ENCODE measurements at regions not wholly inside any gene's neighbourhood (a gene's known extent, or its start where the extent isn't known, plus 50 kb on each side); places are given as distances from the start of the nearest gene placed in this dataset.

GRCh38 chr15:38883987-38884386, 319.4 kb upstream of the RASGRP1 start:
- Mint-ChIP-seq H3K9me3 (no peaks in the 10 kb centered on the region), H3K4me1 (ENCODE audit: low read depth in 2 of 2) (peaks cover 0 to 4% of the 10 kb centered on the region in 2 donors), H3K27me3 (peaks cover 7 to 13% of the 10 kb centered on the region in 2 donors), H3K27ac (no peak overlapping the region), H3K4me3 (no peak overlapping the region), H3K36me3 (ENCODE audit: insufficient read depth) (no peaks in the 10 kb centered on the region)
- DNase-seq (no peak), ATAC-seq (replicated peaks) (no peak)

- no peak overlapping the region for H3K4me3 Mint-ChIP-seq
- no peak for ATAC-seq (replicated peaks)
- no peaks in the 10 kb centered on the region for H3K9me3 Mint-ChIP-seq
- peaks cover 7% of the 10 kb centered on the region in 2 donors for H3K27me3 Mint-ChIP-seq
- no peak for DNase-seq
- H3K36me3 Mint-ChIP-seq (ENCODE audit: insufficient read depth), result no peaks in the 10 kb centered on the region
- H3K4me1 Mint-ChIP-seq (ENCODE audit: low read depth in 2 of 2), result peaks cover 0 to 4% of the 10 kb centered on the region in 2 donors
- no peak overlapping the region for H3K27ac Mint-ChIP-seq
Observed at GRCh38 chr15:38885001-38885400, 320.4 kb upstream of the RASGRP1 start.

GRCh38 chr15:38885471-38885952, 320.9 kb upstream of the RASGRP1 start:
- no peak for ATAC-seq (replicated peaks)

GRCh38 chr15:38886315-38887163, 321.9 kb upstream of the RASGRP1 start:
- no peaks in the 10 kb centered on the region for H3K36me3 Mint-ChIP-seq (ENCODE audit: insufficient read depth)
- H3K4me3 Mint-ChIP-seq, result no peak overlapping the region
- no peaks in the 10 kb centered on the region for H3K9me3 Mint-ChIP-seq
- H3K27me3 Mint-ChIP-seq, result peaks cover 7 to 20% of the 10 kb centered on the region in 2 donors
- peaks cover 0 to 4% of the 10 kb centered on the region in 2 donors for H3K4me1 Mint-ChIP-seq (ENCODE audit: low read depth in 2 of 2)
- no peak overlapping the region for H3K27ac Mint-ChIP-seq
- DNase-seq (no peak), ATAC-seq (replicated peaks) (no peak)

More at GRCh38 chr15:38885471-38885952, 320.9 kb upstream of the RASGRP1 start:
- Mint-ChIP-seq H3K9me3 (no peaks in the 10 kb centered on the region), H3K4me3 (no peak overlapping the region), H3K27ac (no peak overlapping the region), H3K27me3 (peaks cover 7 to 10% of the 10 kb centered on the region in 2 donors), H3K36me3 (ENCODE audit: insufficient read depth) (no peaks in the 10 kb centered on the region), H3K4me1 (ENCODE audit: low read depth in 2 of 2) (peaks cover 0 to 4% of the 10 kb centered on the region in 2 donors)
- DNase-seq, result no peak

- H3K27me3 Mint-ChIP-seq, result peaks cover 8 to 28% of the 10 kb centered on the region in 2 donors
- ATAC-seq (replicated peaks), result no peak
Observed at GRCh38 chr15:38888701-38889221, 324.1 kb upstream of the RASGRP1 start.

GRCh38 chr15:38890194-38890593, 325.6 kb upstream of the RASGRP1 start:
- H3K4me1 Mint-ChIP-seq (ENCODE audit: low read depth in 2 of 2), result no peaks in the 10 kb centered on the region
- H3K4me3 Mint-ChIP-seq, result no peak overlapping the region
- DNase-seq (no peak), ATAC-seq (replicated peaks) (no peak)
- H3K9me3 Mint-ChIP-seq, result no peaks in the 10 kb centered on the region
- H3K27ac Mint-ChIP-seq, result no peak overlapping the region
- peaks cover 8 to 28% of the 10 kb centered on the region in 2 donors for H3K27me3 Mint-ChIP-seq
- no peaks in the 10 kb centered on the region for H3K36me3 Mint-ChIP-seq (ENCODE audit: insufficient read depth)

More at GRCh38 chr15:38888701-38889221, 324.1 kb upstream of the RASGRP1 start:
- no peak overlapping the region for H3K4me3 Mint-ChIP-seq
- no peaks in the 10 kb centered on the region for H3K9me3 Mint-ChIP-seq
- no peak for DNase-seq
- peaks cover 0 to 4% of the 10 kb centered on the region in 2 donors for H3K4me1 Mint-ChIP-seq (ENCODE audit: low read depth in 2 of 2)
- no peak overlapping the region for H3K27ac Mint-ChIP-seq
- no peaks in the 10 kb centered on the region for H3K36me3 Mint-ChIP-seq (ENCODE audit: insufficient read depth)

- no peaks in the 10 kb centered on the region for H3K9me3 Mint-ChIP-seq
- H3K27me3 Mint-ChIP-seq, result peaks cover 8 to 21% of the 10 kb centered on the region in 2 donors
- no peak overlapping the region for H3K4me3 Mint-ChIP-seq
- H3K36me3 Mint-ChIP-seq (ENCODE audit: insufficient read depth), result no peaks in the 10 kb centered on the region
- no peak for ATAC-seq (replicated peaks)
- no peak for DNase-seq
- H3K4me1 Mint-ChIP-seq (ENCODE audit: low read depth in 2 of 2), result no peaks in the 10 kb centered on the region
- no peak overlapping the region for H3K27ac Mint-ChIP-seq
Observed at GRCh38 chr15:38893925-38894242, 329.3 kb upstream of the RASGRP1 start.

- Mint-ChIP-seq H3K27ac (no peak overlapping the region), H3K27me3 (peaks cover 8 to 21% of the 10 kb centered on the region in 2 donors), H3K9me3 (no peaks in the 10 kb centered on the region), H3K4me3 (no peak overlapping the region), H3K4me1 (ENCODE audit: low read depth in 2 of 2) (no peaks in the 10 kb centered on the region), H3K36me3 (ENCODE audit: insufficient read depth) (no peaks in the 10 kb centered on the region)
- ATAC-seq (replicated peaks) (no peak), DNase-seq (no peak)
Observed at GRCh38 chr15:38894243-38894948, 329.8 kb upstream of the RASGRP1 start.

- H3K36me3 Mint-ChIP-seq (ENCODE audit: insufficient read depth), result no peaks in the 10 kb centered on the region
- no peak for ATAC-seq (replicated peaks)
Observed at GRCh38 chr15:38895326-38896255, 331.0 kb upstream of the RASGRP1 start.

GRCh38 chr15:38896647-38897046, 332.0 kb upstream of the RASGRP1 start:
- Mint-ChIP-seq H3K36me3 (ENCODE audit: insufficient read depth) (no peaks in the 10 kb centered on the region), H3K4me1 (ENCODE audit: low read depth in 2 of 2) (no peaks in the 10 kb centered on the region), H3K27me3 (peaks cover 9 to 15% of the 10 kb centered on the region in 2 donors), H3K27ac (no peak overlapping the region), H3K4me3 (no peak overlapping the region), H3K9me3 (no peaks in the 10 kb centered on the region)
- ATAC-seq (replicated peaks) (no peak), DNase-seq (no peak)

More at GRCh38 chr15:38895326-38896255, 331.0 kb upstream of the RASGRP1 start:
- H3K4me1 Mint-ChIP-seq (ENCODE audit: low read depth in 2 of 2), result no peaks in the 10 kb centered on the region
- DNase-seq, result no peak
- no peaks in the 10 kb centered on the region for H3K9me3 Mint-ChIP-seq
- H3K4me3 Mint-ChIP-seq, result no peak overlapping the region
- H3K27me3 Mint-ChIP-seq, result peaks cover 8 to 17% of the 10 kb centered on the region in 2 donors
- H3K27ac Mint-ChIP-seq, result no peak overlapping the region

GRCh38 chr15:38897551-38897950, 332.9 kb upstream of the RASGRP1 start:
- no peaks in the 10 kb centered on the region for H3K4me1 Mint-ChIP-seq (ENCODE audit: low read depth in 2 of 2)
- H3K4me3 Mint-ChIP-seq, result no peak overlapping the region
- no peaks in the 10 kb centered on the region for H3K36me3 Mint-ChIP-seq (ENCODE audit: insufficient read depth)
- H3K9me3 Mint-ChIP-seq, result no peaks in the 10 kb centered on the region
- peaks cover 9 to 10% of the 10 kb centered on the region in 2 donors for H3K27me3 Mint-ChIP-seq
- DNase-seq (no peak), ATAC-seq (replicated peaks) (no peak)
- H3K27ac Mint-ChIP-seq, result no peak overlapping the region

GRCh38 chr15:38898236-38898635, 333.6 kb upstream of the RASGRP1 start:
- Mint-ChIP-seq H3K27ac (no peak overlapping the region), H3K9me3 (no peaks in the 10 kb centered on the region), H3K27me3 (peaks cover 10 to 11% of the 10 kb centered on the region in 2 donors), H3K36me3 (ENCODE audit: insufficient read depth) (no peaks in the 10 kb centered on the region), H3K4me1 (ENCODE audit: low read depth in 2 of 2) (no peaks in the 10 kb centered on the region), H3K4me3 (no peak overlapping the region)
- ATAC-seq (replicated peaks) (no peak), DNase-seq (no peak)

- Mint-ChIP-seq H3K27me3 (peaks cover 12 to 18% of the 10 kb centered on the region in 2 donors), H3K9me3 (no peaks in the 10 kb centered on the region), H3K4me1 (ENCODE audit: low read depth in 2 of 2) (no peaks in the 10 kb centered on the region), H3K4me3 (no peak overlapping the region), H3K27ac (no peak overlapping the region), H3K36me3 (ENCODE audit: insufficient read depth) (no peaks in the 10 kb centered on the region)
- ATAC-seq (replicated peaks) (no peak), DNase-seq (no peak)
Observed at GRCh38 chr15:38899300-38899699, 334.7 kb upstream of the RASGRP1 start.
